ENCODE measurements at regions not wholly inside any gene's neighbourhood (a gene's known extent, or its start where the extent isn't known, plus 50 kb on each side); places are given as distances from the start of the nearest gene placed in this dataset.

DNA sequence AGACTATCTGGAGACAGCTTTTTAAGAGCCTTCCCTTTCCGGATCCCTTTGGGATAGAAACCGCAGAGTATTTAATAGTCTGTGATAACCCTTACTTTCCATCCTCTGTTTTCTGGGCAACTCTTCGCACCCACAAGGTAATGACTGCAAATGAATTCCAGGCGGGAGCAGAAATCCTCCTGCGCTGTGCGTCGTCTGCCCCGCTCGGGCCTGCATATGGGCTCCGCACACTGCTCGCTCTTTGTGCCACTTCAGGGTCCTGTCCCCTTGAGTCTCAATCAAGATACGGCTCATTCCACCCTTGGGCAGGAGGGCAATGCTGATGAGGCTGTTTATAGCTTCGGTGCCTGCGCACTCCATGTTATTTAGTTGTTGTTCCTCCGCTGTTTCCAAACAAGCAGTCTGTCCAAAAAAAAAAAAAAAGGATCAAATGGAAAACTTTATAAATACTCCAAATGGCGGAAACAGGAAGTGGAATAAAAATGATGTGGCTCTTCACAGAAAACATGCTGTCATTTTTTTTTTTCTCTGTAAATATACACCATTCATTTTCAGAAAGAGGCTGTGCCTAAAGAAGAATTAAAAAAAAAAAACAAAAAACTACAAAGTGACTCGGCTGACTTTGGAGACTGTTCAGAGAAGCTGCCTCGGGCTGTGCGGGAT, 169.6 kb upstream of the GMDS start:
- TF ChIP-seq, protein P1, sequence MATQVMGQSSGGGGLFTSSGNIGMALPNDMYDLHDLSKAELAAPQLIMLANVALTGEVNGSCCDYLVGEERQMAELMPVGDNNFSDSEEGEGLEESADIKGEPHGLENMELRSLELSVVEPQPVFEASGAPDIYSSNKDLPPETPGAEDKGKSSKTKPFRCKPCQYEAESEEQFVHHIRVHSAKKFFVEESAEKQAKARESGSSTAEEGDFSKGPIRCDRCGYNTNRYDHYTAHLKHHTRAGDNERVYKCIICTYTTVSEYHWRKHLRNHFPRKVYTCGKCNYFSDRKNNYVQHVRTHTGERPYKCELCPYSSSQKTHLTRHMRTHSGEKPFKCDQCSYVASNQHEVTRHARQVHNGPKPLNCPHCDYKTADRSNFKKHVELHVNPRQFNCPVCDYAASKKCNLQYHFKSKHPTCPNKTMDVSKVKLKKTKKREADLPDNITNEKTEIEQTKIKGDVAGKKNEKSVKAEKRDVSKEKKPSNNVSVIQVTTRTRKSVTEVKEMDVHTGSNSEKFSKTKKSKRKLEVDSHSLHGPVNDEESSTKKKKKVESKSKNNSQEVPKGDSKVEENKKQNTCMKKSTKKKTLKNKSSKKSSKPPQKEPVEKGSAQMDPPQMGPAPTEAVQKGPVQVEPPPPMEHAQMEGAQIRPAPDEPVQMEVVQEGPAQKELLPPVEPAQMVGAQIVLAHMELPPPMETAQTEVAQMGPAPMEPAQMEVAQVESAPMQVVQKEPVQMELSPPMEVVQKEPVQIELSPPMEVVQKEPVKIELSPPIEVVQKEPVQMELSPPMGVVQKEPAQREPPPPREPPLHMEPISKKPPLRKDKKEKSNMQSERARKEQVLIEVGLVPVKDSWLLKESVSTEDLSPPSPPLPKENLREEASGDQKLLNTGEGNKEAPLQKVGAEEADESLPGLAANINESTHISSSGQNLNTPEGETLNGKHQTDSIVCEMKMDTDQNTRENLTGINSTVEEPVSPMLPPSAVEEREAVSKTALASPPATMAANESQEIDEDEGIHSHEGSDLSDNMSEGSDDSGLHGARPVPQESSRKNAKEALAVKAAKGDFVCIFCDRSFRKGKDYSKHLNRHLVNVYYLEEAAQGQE (IDR thresholded peaks at IDR 0.05; ENCODE audit: low read depth) = no peak
- TF ChIP-seq EGR1 (IDR thresholded peaks at IDR 0.05) = no peak
- TF ChIP-seq TAF1 (IDR thresholded peaks at IDR 0.05; ENCODE audit: low read depth) = no peak
- TF ChIP-seq CEBPB (IDR thresholded peaks at IDR 0.05) = no peak
- TF ChIP-seq, protein P2, sequence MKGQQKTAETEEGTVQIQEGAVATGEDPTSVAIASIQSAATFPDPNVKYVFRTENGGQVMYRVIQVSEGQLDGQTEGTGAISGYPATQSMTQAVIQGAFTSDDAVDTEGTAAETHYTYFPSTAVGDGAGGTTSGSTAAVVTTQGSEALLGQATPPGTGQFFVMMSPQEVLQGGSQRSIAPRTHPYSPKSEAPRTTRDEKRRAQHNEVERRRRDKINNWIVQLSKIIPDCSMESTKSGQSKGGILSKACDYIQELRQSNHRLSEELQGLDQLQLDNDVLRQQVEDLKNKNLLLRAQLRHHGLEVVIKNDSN (IDR thresholded peaks at IDR 0.05) = no peak
- TF ChIP-seq EP300 (IDR thresholded peaks at IDR 0.05; ENCODE audit: borderline replicate concordance) = no peak
- TF ChIP-seq NFIC (IDR thresholded peaks at IDR 0.05) = no peak
- TF ChIP-seq, protein P3, sequence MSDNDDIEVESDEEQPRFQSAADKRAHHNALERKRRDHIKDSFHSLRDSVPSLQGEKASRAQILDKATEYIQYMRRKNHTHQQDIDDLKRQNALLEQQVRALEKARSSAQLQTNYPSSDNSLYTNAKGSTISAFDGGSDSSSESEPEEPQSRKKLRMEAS (IDR thresholded peaks at IDR 0.05) = no peak
- no peak for TF ChIP-seq CREB1 (IDR thresholded peaks at IDR 0.05; ENCODE audit: low read depth)
- no peak for TF ChIP-seq FOXM1 (IDR thresholded peaks at IDR 0.05; ENCODE audit: borderline replicate concordance, low read depth)
- no peak for TF ChIP-seq ZBTB7A (IDR thresholded peaks at IDR 0.05; ENCODE audit: low read depth)
- TF ChIP-seq RAD21 (IDR thresholded peaks at IDR 0.05; ENCODE audit: low read depth) = no peak
- TF ChIP-seq TCF12 (IDR thresholded peaks at IDR 0.05; ENCODE audit: low read depth) = no peak
